Suprapubic skin (tissue), 4 donors: ENCODE measurements at regions not wholly inside any gene's neighbourhood (a gene's known extent, or its start where the extent isn't known, plus 50 kb on each side); places are given as distances from the start of the nearest gene placed in this dataset.

ENCODE experiments used
- DNase-seq, 2 donors: peaks; one replicate each; pipeline ENCODE4 v3.0.0-alpha.2; 2019; ENCODE audit warnings: low spot score in 2 of 2
- H3K27ac ChIP-seq: fragments of 200-600 bp; sonication (generic); one replicate; pipeline ENCODE4 v1.5.1; 2019
- H3K27me3 ChIP-seq: fragments of 200-600 bp; sonication (generic); one replicate; pipeline ENCODE4 v1.5.1; 2019
- H3K36me3 ChIP-seq: fragments of 200-600 bp; sonication (generic); one replicate; pipeline ENCODE4 v1.5.1; 2019
- H3K4me1 ChIP-seq: fragments of 200-600 bp; sonication (generic); one replicate; pipeline ENCODE4 v1.5.1; 2019
- H3K4me3 ChIP-seq: fragments of 200-600 bp; sonication (generic); one replicate; pipeline ENCODE4 v1.5.1; 2019; ENCODE audit warnings: mild to moderate bottlenecking
- H3K9me3 ChIP-seq: fragments of 200-600 bp; sonication (generic); one replicate; pipeline ENCODE4 v1.5.1; 2019
- EP300 ChIP-seq: sonication (generic); formaldehyde crosslinking; IDR thresholded peaks from one replicate; pipeline ENCODE4 v1.6.1; 2017; ENCODE audit warnings: antibody characterized with exemption
- POLR2A ChIP-seq, 2 donors: fragments of 450-650 bp; IDR thresholded peaks; one replicate each; pipeline ENCODE4 v1.6.1; 2017; ENCODE audit warnings: antibody characterized with exemption in 2 of 2, mild to moderate bottlenecking in 2 of 2, moderate library complexity in 2 of 2
- POLR2AphosphoS5 ChIP-seq, 3 donors: sonication (generic); formaldehyde crosslinking; IDR thresholded peaks; one replicate each; pipeline ENCODE4 v1.6.1; 2017; ENCODE audit warnings: antibody characterized with exemption in 3 of 3
- WGBS: methylation state at CpG from one replicate; pipeline ENCODE4 v1.1.5; 2018; 5-methylcytosine and 5-hydroxymethylcytosine counted together
- TF ChIP-seq, protein P1 (sequence below), 2 donors: fragments of 200-600 bp in 1 of 2; fragments of 450-650 bp in 1 of 2; sonication (generic) in 1 of 2; IDR thresholded peaks; one replicate each; pipeline ENCODE4 v1.5.1; 2016 to 2019; ENCODE audit warnings: antibody characterized with exemption in 2 of 2, mild to moderate bottlenecking in 1 of 2, moderate library complexity in 1 of 2

DNA sequence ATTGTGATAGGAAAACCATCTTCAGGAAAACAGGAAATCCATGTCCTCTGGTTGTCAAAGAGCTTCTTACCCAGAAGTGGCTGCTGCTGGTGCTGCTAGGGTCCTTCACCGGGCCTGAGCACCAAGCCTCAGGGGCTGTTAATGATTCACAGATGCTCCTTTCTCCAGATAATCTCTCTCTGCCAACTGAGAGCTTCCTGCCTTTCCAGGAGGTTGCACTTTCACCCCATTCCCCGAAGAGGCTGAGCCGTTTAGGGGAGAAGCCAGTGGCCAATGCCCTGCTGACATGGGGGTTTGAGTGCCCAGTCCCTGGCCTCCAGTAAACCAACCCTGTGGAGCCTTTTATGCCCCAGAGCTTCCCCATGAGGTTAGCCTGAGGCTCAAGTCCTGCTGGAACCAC, 122.4 kb downstream of the CBLN4 start:
- DNase-seq, result no peak
- H3K4me3 ChIP-seq, result no peak overlapping the region
- H3K27me3 ChIP-seq, result no peaks in the 10 kb centered on the region
- H3K27ac ChIP-seq, result no peak overlapping the region
- peaks cover 9% of the 10 kb centered on the region for H3K4me1 ChIP-seq
- H3K36me3 ChIP-seq, result no peaks in the 10 kb centered on the region
- WGBS, result 69% methylated on average over 3 of the region's 3 CpGs
- no peaks in the 10 kb centered on the region for H3K9me3 ChIP-seq
- no peak for TF ChIP-seq POLR2AphosphoS5 (IDR thresholded peaks at IDR 0.05)
- TF ChIP-seq, protein P1, sequence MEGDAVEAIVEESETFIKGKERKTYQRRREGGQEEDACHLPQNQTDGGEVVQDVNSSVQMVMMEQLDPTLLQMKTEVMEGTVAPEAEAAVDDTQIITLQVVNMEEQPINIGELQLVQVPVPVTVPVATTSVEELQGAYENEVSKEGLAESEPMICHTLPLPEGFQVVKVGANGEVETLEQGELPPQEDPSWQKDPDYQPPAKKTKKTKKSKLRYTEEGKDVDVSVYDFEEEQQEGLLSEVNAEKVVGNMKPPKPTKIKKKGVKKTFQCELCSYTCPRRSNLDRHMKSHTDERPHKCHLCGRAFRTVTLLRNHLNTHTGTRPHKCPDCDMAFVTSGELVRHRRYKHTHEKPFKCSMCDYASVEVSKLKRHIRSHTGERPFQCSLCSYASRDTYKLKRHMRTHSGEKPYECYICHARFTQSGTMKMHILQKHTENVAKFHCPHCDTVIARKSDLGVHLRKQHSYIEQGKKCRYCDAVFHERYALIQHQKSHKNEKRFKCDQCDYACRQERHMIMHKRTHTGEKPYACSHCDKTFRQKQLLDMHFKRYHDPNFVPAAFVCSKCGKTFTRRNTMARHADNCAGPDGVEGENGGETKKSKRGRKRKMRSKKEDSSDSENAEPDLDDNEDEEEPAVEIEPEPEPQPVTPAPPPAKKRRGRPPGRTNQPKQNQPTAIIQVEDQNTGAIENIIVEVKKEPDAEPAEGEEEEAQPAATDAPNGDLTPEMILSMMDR (IDR thresholded peaks at IDR 0.05), result no peak
- no peak for TF ChIP-seq POLR2A (IDR thresholded peaks at IDR 0.05)
- no peak for TF ChIP-seq EP300

DNA sequence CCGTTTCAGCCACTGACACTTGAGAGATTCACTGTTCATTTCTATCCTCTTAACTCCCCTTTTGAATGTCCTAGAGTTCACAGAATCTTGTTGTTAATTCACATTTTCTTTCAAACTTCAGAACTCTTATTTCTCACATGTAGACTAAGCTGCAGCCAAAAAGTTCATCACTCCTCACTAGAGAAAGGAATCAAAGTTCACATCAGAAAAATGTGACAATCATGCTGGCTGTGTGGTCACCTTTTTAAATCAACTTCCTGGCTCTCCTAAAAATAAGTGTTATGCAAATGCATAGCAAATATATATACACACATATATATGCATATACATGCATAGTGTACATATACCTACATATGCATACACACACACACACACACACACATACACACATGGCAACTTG, 123.0 kb downstream of the CBLN4 start:
- Histone ChIP-seq H3K36me3 (no peaks in the 10 kb centered on the region), H3K4me1 (peaks cover 9% of the 10 kb centered on the region), H3K4me3 (no peak overlapping the region), H3K9me3 (no peaks in the 10 kb centered on the region), H3K27ac (no peak overlapping the region), H3K27me3 (no peaks in the 10 kb centered on the region)
- TF ChIP-seq POLR2AphosphoS5 (IDR thresholded peaks at IDR 0.05) (no peak), POLR2A (IDR thresholded peaks at IDR 0.05) (no peak)
- 86% methylated on average over 1 of the region's 1 CpG for WGBS
- DNase-seq, result no peak

DNA sequence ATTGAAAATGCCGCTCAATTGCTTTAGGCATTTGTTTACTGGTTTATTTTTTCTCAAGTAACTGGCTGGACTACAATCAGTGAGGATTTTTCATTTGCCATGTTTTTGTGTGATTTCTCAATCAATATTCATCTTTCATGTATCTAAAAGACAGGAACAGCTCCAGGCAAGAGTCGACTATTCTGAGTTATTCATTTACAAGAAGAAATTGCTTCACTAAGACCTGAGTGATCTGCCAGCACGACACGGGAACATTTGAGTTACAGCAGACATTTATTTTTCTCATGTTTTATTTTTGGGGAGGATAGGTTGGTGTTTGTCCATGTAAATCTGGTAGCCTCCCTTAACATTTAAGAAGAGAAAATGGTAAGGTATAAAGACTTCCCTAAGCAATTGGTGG, 124.1 kb downstream of the CBLN4 start:
- TF ChIP-seq POLR2AphosphoS5 (IDR thresholded peaks at IDR 0.05) (no peak), POLR2A (IDR thresholded peaks at IDR 0.05) (no peak), EP300 (no peak)
- TF ChIP-seq, protein P1 (IDR thresholded peaks at IDR 0.05), result no peak
- H3K36me3 ChIP-seq, result no peaks in the 10 kb centered on the region
- no peak for DNase-seq
- H3K27me3 ChIP-seq, result no peaks in the 10 kb centered on the region
- no peak overlapping the region for H3K4me3 ChIP-seq
- WGBS, result 32% methylated on average over 4 of the region's 4 CpGs
- no peak overlapping the region for H3K27ac ChIP-seq
- H3K4me1 ChIP-seq, result peaks cover 9% of the 10 kb centered on the region
- H3K9me3 ChIP-seq, result no peaks in the 10 kb centered on the region

DNA sequence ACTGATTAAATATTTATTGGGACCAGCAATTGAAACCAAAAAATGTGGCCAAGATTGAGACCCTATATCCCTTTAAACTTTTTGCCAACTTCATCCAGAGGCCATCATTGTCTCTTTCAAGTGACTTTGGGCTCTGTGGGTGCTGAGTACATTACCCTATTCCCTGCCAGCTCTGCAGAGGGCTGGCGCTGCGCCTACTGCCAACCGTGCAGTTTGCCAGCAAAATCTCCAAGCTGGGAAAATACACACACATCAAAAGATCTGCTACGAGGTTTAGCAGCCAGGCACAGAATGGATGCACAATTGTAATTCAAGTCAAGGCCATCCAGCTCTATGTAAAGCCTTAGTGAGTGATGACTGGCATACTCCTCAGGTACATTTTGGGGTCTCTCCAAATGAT, 125.0 kb downstream of the CBLN4 start:
- 20% methylated on average over 4 of the region's 4 CpGs for WGBS
- TF ChIP-seq, protein P1 (IDR thresholded peaks at IDR 0.05), result no peak
- TF ChIP-seq POLR2A (IDR thresholded peaks at IDR 0.05) (no peak), POLR2AphosphoS5 (IDR thresholded peaks at IDR 0.05) (no peak)
- no peak overlapping the region for H3K4me3 ChIP-seq
- no peak overlapping the region for H3K27ac ChIP-seq
- H3K4me1 ChIP-seq, result peaks cover 9% of the 10 kb centered on the region
- no peaks in the 10 kb centered on the region for H3K9me3 ChIP-seq
- H3K36me3 ChIP-seq, result no peaks in the 10 kb centered on the region
- no peaks in the 10 kb centered on the region for H3K27me3 ChIP-seq
- no peak for DNase-seq

DNA sequence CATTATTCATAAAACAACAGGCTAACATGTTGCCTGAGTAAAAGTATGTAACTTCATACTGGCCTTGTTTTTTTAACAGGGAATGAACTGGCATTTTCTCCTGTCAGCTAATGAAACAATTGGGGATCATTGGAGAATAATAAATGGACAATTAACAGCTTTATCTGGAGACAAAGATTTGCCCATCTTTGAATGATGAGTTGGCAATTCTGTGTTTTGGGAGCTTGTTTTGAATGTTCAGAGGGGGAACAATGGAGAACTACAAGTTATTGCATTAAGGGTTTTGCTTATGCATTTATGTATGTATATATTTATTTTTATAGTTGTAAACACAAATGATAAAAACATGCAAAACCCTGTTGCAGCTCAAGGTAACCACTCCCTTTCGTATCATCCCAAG, 150.3 kb downstream of the CBLN4 start:
- no peaks in the 10 kb centered on the region for H3K4me1 ChIP-seq
- no peaks in the 10 kb centered on the region for H3K36me3 ChIP-seq
- no peaks in the 10 kb centered on the region for H3K9me3 ChIP-seq
- TF ChIP-seq POLR2A (IDR thresholded peaks at IDR 0.05) (no peak), EP300 (no peak), POLR2AphosphoS5 (IDR thresholded peaks at IDR 0.05) (no peak)
- TF ChIP-seq, protein P1 (IDR thresholded peaks at IDR 0.05), result no peak
- no peaks in the 10 kb centered on the region for H3K27me3 ChIP-seq
- 92% methylated on average over 1 of the region's 1 CpG for WGBS
- H3K4me3 ChIP-seq, result no peak overlapping the region
- DNase-seq, result no peak
- no peak overlapping the region for H3K27ac ChIP-seq

DNA sequence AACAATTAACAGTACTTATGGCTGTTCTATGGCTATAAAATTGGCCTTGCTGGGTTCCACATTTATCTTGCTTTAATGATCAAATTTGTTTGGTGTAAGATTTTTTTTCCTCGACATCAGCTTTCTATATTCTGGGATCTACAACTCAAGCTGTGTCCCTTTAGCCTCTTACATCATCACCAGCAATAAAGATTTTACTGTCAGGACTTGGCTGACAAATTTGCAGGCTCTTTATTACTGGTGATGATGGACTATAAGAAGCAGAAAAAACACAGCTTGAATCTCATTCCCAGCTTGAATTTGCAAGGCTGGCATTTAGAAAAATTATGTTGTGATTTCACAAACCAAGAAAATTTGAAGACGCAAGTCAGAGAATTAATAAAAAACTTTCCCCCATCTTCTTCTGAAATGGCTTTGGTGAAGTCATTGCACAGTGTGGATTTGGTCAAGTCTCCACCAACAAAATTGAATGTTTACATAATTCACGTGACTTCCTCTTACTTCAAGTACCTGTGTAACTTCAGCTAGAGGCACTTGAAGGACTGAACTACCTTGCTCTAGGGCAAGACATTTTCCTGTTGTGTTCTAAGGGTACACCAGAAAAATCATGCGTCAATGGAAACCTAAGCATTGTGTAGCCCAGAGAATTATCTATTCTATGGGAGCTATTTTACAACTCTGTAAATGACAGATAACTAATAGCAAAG, 175.0 kb downstream of the CBLN4 start:
- no peaks in the 10 kb centered on the region for H3K4me1 ChIP-seq
- no peak for DNase-seq
- no peaks in the 10 kb centered on the region for H3K9me3 ChIP-seq
- no peak for TF ChIP-seq EP300
- TF ChIP-seq, protein P1 (IDR thresholded peaks at IDR 0.05), result no peak
- TF ChIP-seq POLR2AphosphoS5 (IDR thresholded peaks at IDR 0.05), result no peak
- TF ChIP-seq POLR2A (IDR thresholded peaks at IDR 0.05), result no peak
- H3K27me3 ChIP-seq, result no peaks in the 10 kb centered on the region
- 68% methylated on average over 4 of the region's 4 CpGs for WGBS
- no peak overlapping the region for H3K27ac ChIP-seq
- H3K36me3 ChIP-seq, result no peaks in the 10 kb centered on the region
- H3K4me3 ChIP-seq, result no peak overlapping the region
